HL-60 (cell line): ENCODE measurements at regions not wholly inside any gene's neighbourhood (a gene's known extent, or its start where the extent isn't known, plus 50 kb on each side); places are given as distances from the start of the nearest gene placed in this dataset.

Experiments used
- DNase-seq, 2 experiments: peaks; one replicate each; pipeline ENCODE4 v3.0.0-alpha.2; 2010 to 2020; ENCODE audit warnings: low read depth in 1 of 2, low spot score in 1 of 2
- H3K27ac ChIP-seq: fragments of 250-450 bp; sonication (Bioruptor Pico); replicated peaks from 2 replicates; pipeline ENCODE4 v1.5.1; 2020; ENCODE audit warnings: mild to moderate bottlenecking, moderate library complexity
- H3K27me3 ChIP-seq: fragments of 250-450 bp; sonication (Bioruptor Pico); 2 replicates; pipeline ENCODE4 v1.5.1; 2021; ENCODE audit warnings: mild to moderate bottlenecking, moderate library complexity; ENCODE audit not compliant: insufficient read depth, poor library complexity, severe bottlenecking
- H3K4me3 ChIP-seq: replicated peaks from 2 replicates; pipeline ENCODE4 v1.5.1; 2011; ENCODE audit warnings: mild to moderate bottlenecking, control low read depth, low read length; ENCODE audit not compliant: insufficient read depth
- CTCF ChIP-seq: IDR thresholded peaks from one replicate; pipeline ENCODE4 v1.5.1; 2011; ENCODE audit warnings: low read length, control low read depth, inconsistent platforms; ENCODE audit not compliant: insufficient read depth
- GABPA ChIP-seq: IDR thresholded peaks from 2 replicates; pipeline ENCODE4 v1.6.1; 2012; ENCODE audit warnings: low read depth
- POLR2AphosphoS5 ChIP-seq: IDR thresholded peaks from 2 replicates; pipeline ENCODE4 v1.6.1; 2012; ENCODE audit warnings: low read depth
- REST ChIP-seq: IDR thresholded peaks from 2 replicates; pipeline ENCODE4 v1.6.1; 2012; ENCODE audit warnings: low read depth; ENCODE audit not compliant: insufficient replicate concordance
- SPI1 ChIP-seq: IDR thresholded peaks from 2 replicates; pipeline ENCODE4 v1.6.1; 2012; ENCODE audit warnings: low read depth, mild to moderate bottlenecking, borderline replicate concordance

GRCh38 chr5:106646106-106646505, 1024.6 kb downstream of the EFNA5 start:
- TF ChIP-seq REST = no peak
- TF ChIP-seq CTCF = no peak
- no peak for TF ChIP-seq GABPA
- TF ChIP-seq POLR2AphosphoS5 = no peak
- no peak for TF ChIP-seq SPI1
- no peak for DNase-seq
- H3K27me3 ChIP-seq = no peaks in the 10 kb centered on the region
- H3K4me3 ChIP-seq = no peak overlapping the region
- H3K27ac ChIP-seq = no peak overlapping the region

GRCh38 chr5:106640511-106640910, 1030.2 kb downstream of the EFNA5 start:
- Histone ChIP-seq H3K27ac (no peak overlapping the region), H3K27me3 (no peaks in the 10 kb centered on the region)
- DNase-seq = no peak

GRCh38 chr5:106639488-106639887, 1031.2 kb downstream of the EFNA5 start:
- no peaks in the 10 kb centered on the region for H3K27me3 ChIP-seq
- TF ChIP-seq GABPA = no peak
- no peak for TF ChIP-seq POLR2AphosphoS5
- TF ChIP-seq REST = no peak
- no peak for TF ChIP-seq SPI1

More at GRCh38 chr5:106640511-106640910, 1030.2 kb downstream of the EFNA5 start:
- TF ChIP-seq SPI1 = no peak
- H3K4me3 ChIP-seq = no peak overlapping the region

GRCh38 chr5:106637275-106637674, 1033.5 kb downstream of the EFNA5 start:
- DNase-seq = no peak
- Histone ChIP-seq H3K27me3 (no peaks in the 10 kb centered on the region), H3K27ac (no peak overlapping the region), H3K4me3 (no peak overlapping the region)
- TF ChIP-seq GABPA (no peak), CTCF (no peak), REST (no peak), POLR2AphosphoS5 (no peak), SPI1 (no peak)

More at GRCh38 chr5:106639488-106639887, 1031.2 kb downstream of the EFNA5 start:
- no peak overlapping the region for H3K27ac ChIP-seq
- no peak for DNase-seq
- no peak overlapping the region for H3K4me3 ChIP-seq
